Fibroblast of skin of right biceps (primary cell): ENCODE measurements at regions not wholly inside any gene's neighbourhood (a gene's known extent, or its start where the extent isn't known, plus 50 kb on each side); places are given as distances from the start of the nearest gene placed in this dataset.
"Not testable (repeated sequence)": the region's sequence is repeated elsewhere in the genome, so short reads cannot be mapped to it uniquely, and the experiment has no call there.

Source experiments
- DNase-seq: peaks from one replicate; pipeline ENCODE4 v3.0.0-alpha.2; 2013

DNA sequence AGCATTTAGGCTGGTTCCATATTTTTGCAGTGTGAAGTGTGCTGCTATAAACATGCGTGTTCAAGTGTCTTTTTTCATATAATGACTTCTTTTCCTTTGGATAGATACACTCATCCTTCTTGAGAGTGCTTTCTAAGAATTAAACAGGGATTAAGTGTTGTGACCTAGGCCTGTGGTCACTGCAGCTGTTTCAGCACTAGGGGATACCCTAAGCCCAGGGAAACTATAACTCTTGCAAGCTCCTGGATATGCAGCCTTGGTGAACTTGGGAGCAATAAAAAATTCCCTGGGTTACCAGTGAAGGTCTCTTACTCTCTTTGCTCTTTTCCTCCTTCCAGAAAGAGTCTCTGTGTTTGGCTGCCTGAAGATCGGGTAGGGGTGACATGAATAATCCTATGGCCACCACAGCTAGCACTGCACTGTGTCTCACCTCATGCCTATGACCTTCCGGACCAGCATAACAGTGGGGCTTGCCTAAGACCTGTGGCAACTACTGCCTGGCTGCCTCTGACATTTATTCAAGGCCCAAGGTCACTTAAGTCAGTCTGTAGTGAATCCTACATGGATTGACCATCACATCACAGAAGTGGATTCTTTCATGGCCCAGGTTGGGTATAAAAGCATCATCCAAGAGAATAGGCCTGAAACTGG is 799.7 kb downstream of the DACH1 start:
- DNase-seq: no peak

DNA sequence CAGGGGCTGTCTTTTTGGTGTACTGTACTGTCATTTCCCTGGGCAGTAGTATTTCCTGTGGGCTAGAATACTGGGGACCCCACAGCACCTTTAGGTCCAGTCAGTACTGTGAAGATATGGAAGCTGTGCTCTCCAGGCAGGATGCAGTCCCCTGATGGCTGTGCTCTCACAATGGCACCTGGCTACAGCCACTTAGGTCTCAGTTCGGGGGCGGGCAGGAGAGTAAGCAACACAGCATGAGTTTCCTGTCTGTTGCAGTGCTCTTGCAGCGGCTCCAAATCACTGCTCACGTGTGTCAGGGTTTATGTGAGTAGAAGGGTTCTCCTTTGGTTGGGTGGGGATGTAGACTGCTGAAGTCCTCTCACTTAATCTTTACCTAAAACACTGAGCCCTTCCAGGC is 810.4 kb downstream of the DACH1 start:
- DNase-seq: no peak

- no peak for DNase-seq
These were observed 811.4 kb downstream of the DACH1 start for GRCh38 chr13:71055644-71056043.

DNA sequence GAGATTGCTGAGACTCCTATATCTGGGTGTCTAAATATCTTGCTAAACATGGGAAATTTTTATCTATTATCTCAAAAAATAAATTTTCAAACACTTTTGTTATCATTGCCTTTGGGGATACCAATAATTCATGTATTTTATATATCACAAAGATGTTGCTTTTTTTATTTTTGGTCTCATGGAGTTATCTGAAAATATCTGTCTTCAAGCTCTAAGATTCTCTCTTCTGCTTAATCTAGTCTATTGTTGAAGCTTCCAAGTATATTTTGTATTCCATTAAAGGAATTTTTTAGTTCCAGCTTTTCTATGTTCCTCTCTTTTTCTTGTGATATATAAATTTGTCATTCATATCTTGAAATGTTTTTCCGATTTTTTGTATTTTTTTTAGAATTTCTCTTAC is 812.0 kb downstream of the DACH1 start:
- DNase-seq: no peak

- no peak for DNase-seq
These were observed 812.6 kb downstream of the DACH1 start for GRCh38 chr13:71054358-71054757.

DNA sequence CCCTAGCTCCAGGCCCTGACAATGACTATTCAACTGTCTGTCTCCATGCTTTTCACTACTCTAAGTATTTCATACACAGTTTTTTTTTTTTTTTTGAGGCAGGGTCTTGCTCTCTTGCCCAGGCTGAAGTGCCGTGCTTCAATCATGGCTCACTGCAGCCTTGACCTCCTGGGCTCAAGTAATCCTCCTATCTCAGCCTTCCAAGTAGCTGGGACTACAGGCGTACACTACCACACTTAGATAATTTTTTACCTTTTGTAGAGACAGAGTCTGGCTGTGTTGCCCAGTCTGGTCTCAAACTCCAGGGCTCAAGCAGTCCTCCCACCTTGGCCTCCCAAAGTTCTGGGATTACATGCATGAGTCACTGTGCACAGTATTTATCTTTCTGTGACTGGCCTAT is 815.4 kb downstream of the DACH1 start:
- DNase-seq: no peak

GRCh38 chr13:71046360-71047079 is 820.5 kb downstream of the DACH1 start:
- no peak for DNase-seq

DNA sequence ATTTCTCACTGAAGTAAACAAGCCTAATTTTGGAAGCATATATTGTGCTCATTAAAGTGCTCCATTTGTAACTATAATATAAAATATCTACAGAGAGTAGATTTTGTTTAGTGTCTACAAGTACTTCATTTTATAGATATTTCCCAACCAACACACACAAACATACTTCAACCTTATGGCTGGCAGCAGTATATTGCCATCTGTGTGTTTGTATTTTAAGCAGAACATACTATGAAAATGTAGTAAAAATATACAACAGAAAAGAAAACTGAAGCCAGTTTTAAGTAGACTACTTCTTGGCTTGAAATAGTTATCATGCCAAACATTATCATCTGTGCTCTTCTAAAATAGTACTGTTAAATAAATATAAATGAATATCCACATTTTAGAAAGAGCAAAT is 821.9 kb downstream of the DACH1 start:
- no peak for DNase-seq

DNA sequence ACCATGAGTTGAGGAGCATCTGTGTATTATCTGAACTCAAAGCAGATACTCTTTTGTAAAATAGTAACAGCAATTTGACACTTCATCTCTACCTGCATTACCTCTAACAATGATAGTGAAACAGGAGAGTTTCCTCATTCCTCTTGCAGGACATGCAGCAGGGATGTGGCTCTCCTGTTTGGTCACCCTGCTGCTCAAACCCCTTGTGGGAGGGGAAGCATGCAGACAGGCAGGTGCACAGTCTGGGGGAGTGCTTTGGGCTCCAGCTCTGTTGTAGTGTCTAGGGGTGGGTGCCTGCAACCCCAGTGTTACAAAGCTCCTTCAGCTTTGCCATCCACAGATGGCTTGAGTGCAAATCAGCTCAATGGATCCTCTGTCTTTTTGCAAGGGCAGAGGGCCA is 827.6 kb downstream of the DACH1 start:
- no peak for DNase-seq

DNA sequence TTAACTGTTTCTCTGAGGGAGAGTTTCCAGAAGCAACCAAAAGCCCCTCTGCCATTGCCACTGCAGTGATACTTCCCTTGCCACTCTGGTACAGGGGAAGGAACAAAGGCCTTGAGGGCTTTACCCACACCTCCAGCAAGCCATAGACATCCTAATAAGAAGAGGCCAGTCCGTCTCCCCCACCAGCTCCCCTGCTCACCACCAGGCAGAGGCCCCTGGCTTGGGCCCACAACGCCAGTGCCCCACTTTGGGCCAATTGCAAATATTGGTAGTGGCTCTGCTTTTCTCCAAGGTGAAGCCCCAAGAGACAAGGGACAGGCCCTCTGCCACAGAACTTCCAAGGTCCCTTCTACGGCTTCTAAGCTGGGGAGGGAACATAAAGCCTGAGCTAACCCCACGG is 833.0 kb downstream of the DACH1 start:
- DNase-seq: no peak

DNA sequence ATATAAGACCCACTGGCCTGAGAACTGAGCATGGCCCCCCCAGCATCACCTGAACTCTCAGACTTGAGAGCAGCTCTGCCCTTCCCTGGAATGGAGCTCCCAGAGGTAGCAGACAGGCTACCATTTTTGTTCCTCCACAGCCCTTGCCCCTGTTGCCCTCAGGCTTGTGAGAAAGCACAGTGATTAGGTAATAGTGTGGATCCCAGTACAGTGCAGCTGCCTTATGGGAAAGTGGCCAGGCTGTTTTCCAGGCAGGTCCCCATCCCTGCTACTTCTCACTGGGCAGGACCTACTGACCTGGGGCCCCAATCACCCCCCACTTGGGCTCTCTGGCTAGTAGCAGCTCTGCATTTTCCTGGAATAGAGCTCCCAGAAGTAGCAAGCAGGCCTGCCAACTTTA is 834.0 kb downstream of the DACH1 start:
- no peak for DNase-seq

DNA sequence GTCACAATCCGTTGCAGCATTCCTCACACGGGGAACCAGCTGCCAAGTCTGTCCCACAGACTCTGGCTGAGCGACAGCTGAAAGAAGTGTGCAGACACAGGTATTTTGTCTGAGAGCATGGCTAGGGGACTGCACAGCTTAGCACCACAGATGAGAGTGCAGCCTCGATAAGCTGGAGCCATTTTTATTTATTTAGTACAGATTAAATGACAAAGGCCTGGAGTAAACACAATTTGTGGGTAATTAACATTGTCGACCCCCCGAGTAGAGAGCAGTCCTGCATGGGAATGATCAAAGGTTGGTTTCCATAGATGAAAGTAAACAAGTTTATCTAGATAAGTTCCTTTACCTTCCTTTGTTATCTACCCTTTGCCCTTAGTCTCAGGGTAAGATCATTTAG is 836.2 kb downstream of the DACH1 start:
- DNase-seq: no peak

GRCh38 chr13:71028884-71029283 is 838.1 kb downstream of the DACH1 start:
- DNase-seq: no peak

DNA sequence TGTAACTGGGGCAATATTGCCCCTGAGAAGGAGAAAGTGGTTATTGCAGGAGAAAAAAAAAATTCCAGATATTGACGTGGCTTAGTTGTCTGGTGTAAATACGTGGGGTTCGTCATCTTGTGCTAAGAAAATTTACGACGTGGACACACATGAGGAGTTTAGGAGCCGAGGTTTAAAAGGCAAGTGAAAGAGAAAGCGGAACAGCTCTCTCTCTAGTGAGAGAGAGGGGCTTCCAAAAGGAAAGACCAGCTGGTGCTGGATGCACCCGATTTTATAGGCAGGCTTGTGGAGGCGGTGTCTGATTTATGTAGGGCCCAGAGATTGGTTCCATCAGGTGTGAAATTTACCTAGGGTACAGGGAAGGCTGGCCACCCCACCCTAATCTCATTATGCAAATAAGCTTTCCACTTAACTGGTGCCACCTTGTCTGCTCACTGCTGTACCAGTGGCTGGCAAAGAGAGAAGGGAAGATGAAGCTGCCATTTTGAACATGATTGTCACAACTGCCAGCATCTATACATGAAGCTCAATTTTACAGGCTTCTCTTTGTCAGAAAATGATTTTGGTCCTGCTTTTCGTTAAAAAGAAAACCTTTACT is 845.1 kb downstream of the DACH1 start:
- no peak for DNase-seq

DNA sequence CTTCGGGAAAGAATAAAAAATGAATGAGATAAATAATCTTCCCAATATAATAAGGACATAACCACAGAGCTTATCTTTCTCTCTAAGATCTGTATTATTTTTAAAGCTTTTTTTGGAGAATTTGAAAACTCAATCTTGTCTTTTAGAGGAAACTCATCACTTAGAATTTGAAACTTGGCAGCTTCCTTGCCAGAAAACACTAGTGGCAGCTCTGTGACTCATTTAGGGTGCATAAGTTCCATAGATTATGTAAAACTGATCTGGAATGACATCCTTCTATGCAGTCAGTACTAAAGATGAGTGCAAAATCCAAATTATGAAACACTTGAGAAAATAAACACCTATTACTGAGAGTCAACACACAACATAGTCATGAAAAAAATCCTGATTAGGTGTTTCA is 848.0 kb downstream of the DACH1 start:
- DNase-seq: no peak

- DNase-seq: no peak
These were observed 848.5 kb downstream of the DACH1 start for GRCh38 chr13:71018544-71018943.

- no peak for DNase-seq
These were observed 849.4 kb downstream of the DACH1 start for GRCh38 chr13:71017607-71018006.

DNA sequence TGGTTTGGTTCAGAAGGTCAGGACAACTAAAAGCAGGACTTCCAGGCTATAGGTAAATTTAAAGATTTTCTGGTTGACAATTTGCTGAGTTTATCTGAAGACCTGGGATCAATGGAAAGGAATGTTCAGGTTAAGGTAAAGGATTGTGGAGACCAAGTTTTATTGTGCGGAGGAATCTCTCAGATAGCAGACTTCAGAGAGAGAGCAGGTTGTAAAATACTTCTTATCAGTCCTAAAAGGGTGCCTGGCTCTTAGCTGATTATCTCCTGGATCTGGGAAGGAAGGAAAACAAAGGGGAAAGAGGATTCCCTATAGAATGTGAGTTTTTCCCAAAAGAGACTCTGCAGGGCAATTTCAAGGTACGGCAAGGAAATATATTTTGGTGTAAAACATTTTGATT is 851.5 kb downstream of the DACH1 start:
- DNase-seq: no peak

GRCh38 chr13:71015021-71015420 is 852.0 kb downstream of the DACH1 start:
- DNase-seq: no peak

- no peak for DNase-seq
These were observed 861.1 kb downstream of the DACH1 start for GRCh38 chr13:71005919-71006318.

- no peak for DNase-seq
These were observed 871.7 kb downstream of the DACH1 start for GRCh38 chr13:70995338-70995737.

DNA sequence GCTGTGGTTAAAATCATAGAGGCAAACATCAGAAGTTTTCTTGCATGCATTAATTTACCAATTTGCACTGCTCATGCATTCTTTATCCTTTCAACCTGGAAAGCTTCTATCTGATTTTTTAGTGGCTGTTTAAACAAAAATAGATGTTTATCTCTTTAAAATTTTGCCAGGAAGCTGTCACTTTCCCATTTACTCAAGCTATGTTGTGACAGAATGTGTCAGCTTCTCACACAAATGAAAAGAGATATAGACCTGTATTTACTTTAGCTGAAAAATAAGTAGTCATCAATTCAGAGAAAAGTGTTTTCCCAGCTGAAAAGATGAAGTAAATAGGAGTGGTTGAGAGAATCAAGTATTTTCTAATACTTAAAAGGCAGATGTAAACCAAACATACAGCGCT is 872.8 kb downstream of the DACH1 start:
- no peak for DNase-seq

GRCh38 chr13:70987043-70987442 is 878.8 kb upstream of the KLHL1 start:
- no peak for DNase-seq

DNA sequence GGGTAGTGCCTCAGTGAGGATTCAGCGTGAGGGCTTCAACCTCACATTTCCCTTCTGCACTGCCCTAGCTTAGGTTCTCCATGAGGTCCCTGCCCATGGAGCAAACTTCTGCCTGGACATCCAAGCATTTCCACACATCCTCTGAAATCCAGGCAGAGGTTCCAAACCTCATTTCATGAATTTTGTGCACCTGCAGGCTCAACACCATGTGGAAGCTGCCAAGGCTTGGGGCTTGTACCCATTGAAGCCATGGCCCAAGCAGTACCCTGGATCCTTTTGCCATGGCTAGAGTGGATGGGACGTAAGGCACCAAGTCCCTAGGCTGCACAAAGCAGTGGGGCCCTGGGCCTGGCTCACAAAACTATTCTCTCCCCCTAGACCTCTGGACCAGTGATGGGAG is 877.1 kb upstream of the KLHL1 start:
- no peak for DNase-seq

GRCh38 chr13:70981219-70981618 is 873.0 kb upstream of the KLHL1 start:
- not testable (repeated sequence) for DNase-seq
